ENCODE measurements at regions not wholly inside any gene's neighbourhood (a gene's known extent, or its start where the extent isn't known, plus 50 kb on each side); places are given as distances from the start of the nearest gene placed in this dataset.

DNA sequence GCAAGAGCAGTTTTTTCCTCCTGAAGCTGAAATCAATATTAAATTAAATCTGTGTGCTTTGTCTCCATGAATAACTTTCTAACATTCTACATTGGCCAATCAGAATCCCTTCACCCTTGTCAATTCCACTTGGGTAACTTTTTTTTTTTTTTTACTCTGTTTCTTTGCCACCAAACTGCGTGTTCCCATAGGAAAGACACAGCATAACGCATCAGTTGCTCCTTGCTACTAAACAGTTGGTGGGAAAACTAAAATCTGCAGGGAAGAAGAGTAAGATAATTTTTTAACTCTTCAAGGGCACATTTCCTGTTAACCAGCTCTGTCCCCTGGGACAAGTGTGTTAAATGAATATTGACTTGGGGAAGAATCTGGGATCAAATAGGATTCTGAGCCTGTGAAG, 113.3 kb upstream of the SERP2 start:
- TF ChIP-seq, protein P1, sequence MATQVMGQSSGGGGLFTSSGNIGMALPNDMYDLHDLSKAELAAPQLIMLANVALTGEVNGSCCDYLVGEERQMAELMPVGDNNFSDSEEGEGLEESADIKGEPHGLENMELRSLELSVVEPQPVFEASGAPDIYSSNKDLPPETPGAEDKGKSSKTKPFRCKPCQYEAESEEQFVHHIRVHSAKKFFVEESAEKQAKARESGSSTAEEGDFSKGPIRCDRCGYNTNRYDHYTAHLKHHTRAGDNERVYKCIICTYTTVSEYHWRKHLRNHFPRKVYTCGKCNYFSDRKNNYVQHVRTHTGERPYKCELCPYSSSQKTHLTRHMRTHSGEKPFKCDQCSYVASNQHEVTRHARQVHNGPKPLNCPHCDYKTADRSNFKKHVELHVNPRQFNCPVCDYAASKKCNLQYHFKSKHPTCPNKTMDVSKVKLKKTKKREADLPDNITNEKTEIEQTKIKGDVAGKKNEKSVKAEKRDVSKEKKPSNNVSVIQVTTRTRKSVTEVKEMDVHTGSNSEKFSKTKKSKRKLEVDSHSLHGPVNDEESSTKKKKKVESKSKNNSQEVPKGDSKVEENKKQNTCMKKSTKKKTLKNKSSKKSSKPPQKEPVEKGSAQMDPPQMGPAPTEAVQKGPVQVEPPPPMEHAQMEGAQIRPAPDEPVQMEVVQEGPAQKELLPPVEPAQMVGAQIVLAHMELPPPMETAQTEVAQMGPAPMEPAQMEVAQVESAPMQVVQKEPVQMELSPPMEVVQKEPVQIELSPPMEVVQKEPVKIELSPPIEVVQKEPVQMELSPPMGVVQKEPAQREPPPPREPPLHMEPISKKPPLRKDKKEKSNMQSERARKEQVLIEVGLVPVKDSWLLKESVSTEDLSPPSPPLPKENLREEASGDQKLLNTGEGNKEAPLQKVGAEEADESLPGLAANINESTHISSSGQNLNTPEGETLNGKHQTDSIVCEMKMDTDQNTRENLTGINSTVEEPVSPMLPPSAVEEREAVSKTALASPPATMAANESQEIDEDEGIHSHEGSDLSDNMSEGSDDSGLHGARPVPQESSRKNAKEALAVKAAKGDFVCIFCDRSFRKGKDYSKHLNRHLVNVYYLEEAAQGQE (IDR thresholded peaks at IDR 0.05; ENCODE audit: insufficient read depth in 1 of 2, low read depth in 2 of 2, low read length in 2 of 2): no peak
- no peak for TF ChIP-seq FOXP2 (optimal IDR thresholded peaks at IDR 0.05; ENCODE audit: borderline replicate concordance, extremely low read depth, extremely low read length, insufficient read depth)

All from PFSK-1 (cell line).